HFF-Myc (cell line): ENCODE measurements at regions not wholly inside any gene's neighbourhood (a gene's known extent, or its start where the extent isn't known, plus 50 kb on each side); places are given as distances from the start of the nearest gene placed in this dataset.

Source experiments
- DNase-seq: peaks from one replicate; pipeline ENCODE4 v3.0.0-alpha.2; 2011; ENCODE audit warnings: low read depth; ENCODE audit errors: extremely low read depth
- H3K4me3 ChIP-seq: replicated peaks from 2 replicates; pipeline ENCODE4 v1.5.1; 2011; ENCODE audit warnings: low read depth, mild to moderate bottlenecking, control low read depth, low read length
- CTCF ChIP-seq: IDR thresholded peaks from 2 replicates; pipeline ENCODE4 v1.5.1; 2012; ENCODE audit warnings: mild to moderate bottlenecking, low read depth, low read length, control low read depth; ENCODE audit errors: missing control alignments

- TF ChIP-seq CTCF: no peak
- H3K4me3 ChIP-seq: no peak overlapping the region
- DNase-seq: no peak
These were observed 83.1 kb upstream of the USP47 start for GRCh38 chr11:11758603-11759196.

- no peak for TF ChIP-seq CTCF
- DNase-seq: no peak
These were observed 83.9 kb upstream of the USP47 start for GRCh38 chr11:11757909-11758308.

GRCh38 chr11:11756718-11757117, 85.1 kb upstream of the USP47 start:
- TF ChIP-seq CTCF: no peak
- DNase-seq: no peak
- no peak overlapping the region for H3K4me3 ChIP-seq

More at GRCh38 chr11:11757909-11758308, 83.9 kb upstream of the USP47 start:
- no peak overlapping the region for H3K4me3 ChIP-seq

- H3K4me3 ChIP-seq: no peak overlapping the region
These were observed 85.9 kb upstream of the USP47 start for GRCh38 chr11:11755871-11756270.

GRCh38 chr11:11752679-11753078, 89.1 kb upstream of the USP47 start:
- no peak overlapping the region for H3K4me3 ChIP-seq
- DNase-seq: no peak
- no peak for TF ChIP-seq CTCF

More at GRCh38 chr11:11755871-11756270, 85.9 kb upstream of the USP47 start:
- TF ChIP-seq CTCF: no peak
- DNase-seq: no peak

- DNase-seq: no peak
- no peak for TF ChIP-seq CTCF
- no peak overlapping the region for H3K4me3 ChIP-seq
These were observed 91.5 kb upstream of the USP47 start for GRCh38 chr11:11750017-11750878.
